WTC11 (cell line): ENCODE measurements at regions not wholly inside any gene's neighbourhood (a gene's known extent, or its start where the extent isn't known, plus 50 kb on each side); places are given as distances from the start of the nearest gene placed in this dataset.

Source experiments
- ATAC-seq: fragments of 200-7000 bp; cut with Tn5 transposase; 2 replicates; pipeline ENCODE4 v1.10.0; 2021; ENCODE audit warnings: mild to moderate bottlenecking, moderate library complexity
- CTCF ChIA-PET: fragments of 300-600 bp; sonication (Branson Sonifier 250); formaldehyde crosslinking; loops from one replicate; lab custom pipeline; 2021; ENCODE audit warnings: antibody characterized with exemption; lab: Charles Lee
- POLR2A ChIA-PET: fragments of 350-600 bp; sonication (Branson Sonifier 250); formaldehyde crosslinking; loops from one replicate; lab custom pipeline; 2021; ENCODE audit warnings: antibody characterized with exemption; lab: Charles Lee
- DNase-seq: peaks from one replicate; pipeline ENCODE4 v3.0.0; 2021; ENCODE audit warnings: low spot score
- H3K27ac Mint-ChIP-seq: 2 replicates; pipeline ENCODE4 v1.8.0; 2021; ENCODE audit warnings: mixed read lengths
- H3K27me3 Mint-ChIP-seq: 2 replicates; pipeline ENCODE4 v1.8.0; 2021; ENCODE audit warnings: low read depth, mild to moderate bottlenecking, moderate library complexity, mixed read lengths
- H3K36me3 Mint-ChIP-seq: 2 replicates; pipeline ENCODE4 v1.8.0; 2021; ENCODE audit warnings: mixed read lengths
- H3K4me1 Mint-ChIP-seq: 2 replicates; pipeline ENCODE4 v1.8.0; 2022; ENCODE audit warnings: mixed read lengths
- H3K4me3 Mint-ChIP-seq: 2 replicates; pipeline ENCODE4 v1.8.0; 2021; ENCODE audit warnings: mild to moderate bottlenecking, moderate library complexity, mixed read lengths
- H3K9me3 Mint-ChIP-seq: 2 replicates; pipeline ENCODE4 v1.8.0; 2021; ENCODE audit warnings: mixed read lengths
- ATF1 ChIP-seq: sonication (generic); formaldehyde crosslinking; IDR thresholded peaks from 2 replicates; pipeline ENCODE4 v1.8.1; 2023; ENCODE audit warnings: mild to moderate bottlenecking, moderate library complexity, missing genetic modification reagents
- ATF3 ChIP-seq: sonication (generic); formaldehyde crosslinking; conservative IDR thresholded peaks from 2 replicates; pipeline ENCODE4 v1.8.1; 2022; ENCODE audit warnings: mild to moderate bottlenecking, missing genetic modification reagents
- FOXK1 ChIP-seq: sonication (generic); formaldehyde crosslinking; IDR thresholded peaks from 2 replicates; pipeline ENCODE4 v1.8.0; 2022; ENCODE audit warnings: mild to moderate bottlenecking, moderate library complexity, missing genetic modification reagents
- FOXP1 ChIP-seq: sonication (generic); formaldehyde crosslinking; IDR thresholded peaks from 2 replicates; pipeline ENCODE4 v1.8.0; 2022; ENCODE audit warnings: missing genetic modification reagents, mild to moderate bottlenecking, moderate library complexity, borderline replicate concordance
- IRF2 ChIP-seq: sonication (generic); formaldehyde crosslinking; IDR thresholded peaks from 2 replicates; pipeline ENCODE4 v1.8.0; 2022; ENCODE audit warnings: low read depth, missing genetic modification reagents, borderline replicate concordance
- JAZF1 ChIP-seq: fragments of 250-450 bp; sonication (Bioruptor Pico); IDR thresholded peaks from 2 replicates; pipeline ENCODE4 v1.9.0; 2021; ENCODE audit warnings: moderate library complexity, mild to moderate bottlenecking, inconsistent platforms
- MXD4 ChIP-seq: fragments of 250-450 bp; sonication (Bioruptor Pico); IDR thresholded peaks from 2 replicates; pipeline ENCODE4 v1.8.0; 2021; ENCODE audit warnings: mild to moderate bottlenecking, moderate library complexity, borderline replicate concordance
- PRRX2 ChIP-seq: fragments of 250-450 bp; sonication (Bioruptor Pico); IDR thresholded peaks from 2 replicates; pipeline ENCODE4 v1.8.0; 2021; ENCODE audit warnings: mild to moderate bottlenecking
- TCF7 ChIP-seq: sonication (generic); formaldehyde crosslinking; IDR thresholded peaks from 2 replicates; pipeline ENCODE4 v1.8.0; 2022; ENCODE audit warnings: mild to moderate bottlenecking, low read depth, missing genetic modification reagents, moderate library complexity
- ZNF138 ChIP-seq: sonication (generic); formaldehyde crosslinking; conservative IDR thresholded peaks from 2 replicates; pipeline ENCODE4 v1.8.1; 2022; ENCODE audit warnings: mild to moderate bottlenecking, moderate library complexity, missing genetic modification reagents
- ZNF219 ChIP-seq: sonication (generic); formaldehyde crosslinking; IDR thresholded peaks from 2 replicates; pipeline ENCODE4 v1.8.0; 2023; ENCODE audit warnings: missing genetic modification reagents, mild to moderate bottlenecking, borderline replicate concordance
- ZNF263 ChIP-seq: sonication (generic); formaldehyde crosslinking; IDR thresholded peaks from 2 replicates; pipeline ENCODE4 v1.8.1; 2022; ENCODE audit warnings: low read depth, mild to moderate bottlenecking, moderate library complexity, missing genetic modification reagents
- ZNF423 ChIP-seq: fragments of 250-450 bp; sonication (Bioruptor Pico); IDR thresholded peaks from 2 replicates; pipeline ENCODE4 v2.1.2; 2022; ENCODE audit warnings: mild to moderate bottlenecking, moderate library complexity
- ZNF425 ChIP-seq: fragments of 250-450 bp; sonication (Bioruptor Pico); conservative IDR thresholded peaks from 2 replicates; pipeline ENCODE4 v1.9.0; 2021; ENCODE audit warnings: mild to moderate bottlenecking
- ZSCAN18 ChIP-seq: fragments of 250-450 bp; sonication (Bioruptor Pico); IDR thresholded peaks from 2 replicates; pipeline ENCODE4 v2.1.2; 2022; ENCODE audit warnings: mild to moderate bottlenecking, moderate library complexity
- TF ChIP-seq, protein P1 (sequence below): sonication (generic); formaldehyde crosslinking; IDR thresholded peaks from 2 replicates; pipeline ENCODE4 v1.8.0; 2022; ENCODE audit warnings: mild to moderate bottlenecking, missing genetic modification reagents
- TF ChIP-seq, protein P2 (sequence below): fragments of 250-450 bp; sonication (Bioruptor Pico); IDR thresholded peaks from 2 replicates; pipeline ENCODE4 v1.8.0; 2021; ENCODE audit warnings: mild to moderate bottlenecking
- TF ChIP-seq, protein P3 (sequence below): sonication (generic); formaldehyde crosslinking; IDR thresholded peaks from 2 replicates; pipeline ENCODE4 v1.8.0; 2023; ENCODE audit warnings: missing genetic modification reagents
- TF ChIP-seq, protein P4 (sequence below): sonication (generic); formaldehyde crosslinking; conservative IDR thresholded peaks from 2 replicates; pipeline ENCODE4 v1.8.1; 2023; ENCODE audit warnings: mild to moderate bottlenecking, low read depth, missing genetic modification reagents, moderate library complexity

GRCh38 chr5:124932791-124933600 lies 186.6 kb upstream of the ZNF608 start:
- Mint-ChIP-seq H3K36me3 (0 out of 2 replicates have a peak, but pooled peaks cover 3% of the 10 kb centered on the region), H3K4me3 (no peak overlapping the region)
- TF ChIP-seq JAZF1 (CRISPR knock-in tag) (no peak), ZSCAN18 (CRISPR knock-in tag) (no peak), IRF2 (no peak), ATF3 (CRISPR knock-in tag) (no peak), FOXK1 (CRISPR knock-in tag) (no peak), ZNF423 (CRISPR knock-in tag) (no peak), ZNF263 (CRISPR knock-in tag) (no peak), MXD4 (CRISPR knock-in tag) (no peak), TCF7 (CRISPR knock-in tag) (no peak), ZNF138 (CRISPR knock-in tag) (no peak), ZNF219 (CRISPR knock-in tag) (no peak), FOXP1 (CRISPR knock-in tag) (no peak), ATF1 (CRISPR knock-in tag) (no peak), ZNF425 (CRISPR knock-in tag) (no peak), PRRX2 (CRISPR knock-in tag) (no peak)
- TF ChIP-seq, protein P1, sequence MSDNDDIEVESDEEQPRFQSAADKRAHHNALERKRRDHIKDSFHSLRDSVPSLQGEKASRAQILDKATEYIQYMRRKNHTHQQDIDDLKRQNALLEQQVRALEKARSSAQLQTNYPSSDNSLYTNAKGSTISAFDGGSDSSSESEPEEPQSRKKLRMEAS: no peak
- TF ChIP-seq, protein P2, sequence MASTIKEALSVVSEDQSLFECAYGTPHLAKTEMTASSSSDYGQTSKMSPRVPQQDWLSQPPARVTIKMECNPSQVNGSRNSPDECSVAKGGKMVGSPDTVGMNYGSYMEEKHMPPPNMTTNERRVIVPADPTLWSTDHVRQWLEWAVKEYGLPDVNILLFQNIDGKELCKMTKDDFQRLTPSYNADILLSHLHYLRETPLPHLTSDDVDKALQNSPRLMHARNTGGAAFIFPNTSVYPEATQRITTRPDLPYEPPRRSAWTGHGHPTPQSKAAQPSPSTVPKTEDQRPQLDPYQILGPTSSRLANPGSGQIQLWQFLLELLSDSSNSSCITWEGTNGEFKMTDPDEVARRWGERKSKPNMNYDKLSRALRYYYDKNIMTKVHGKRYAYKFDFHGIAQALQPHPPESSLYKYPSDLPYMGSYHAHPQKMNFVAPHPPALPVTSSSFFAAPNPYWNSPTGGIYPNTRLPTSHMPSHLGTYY (CRISPR knock-in tag): no peak
- TF ChIP-seq, protein P3, sequence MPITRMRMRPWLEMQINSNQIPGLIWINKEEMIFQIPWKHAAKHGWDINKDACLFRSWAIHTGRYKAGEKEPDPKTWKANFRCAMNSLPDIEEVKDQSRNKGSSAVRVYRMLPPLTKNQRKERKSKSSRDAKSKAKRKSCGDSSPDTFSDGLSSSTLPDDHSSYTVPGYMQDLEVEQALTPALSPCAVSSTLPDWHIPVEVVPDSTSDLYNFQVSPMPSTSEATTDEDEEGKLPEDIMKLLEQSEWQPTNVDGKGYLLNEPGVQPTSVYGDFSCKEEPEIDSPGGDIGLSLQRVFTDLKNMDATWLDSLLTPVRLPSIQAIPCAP: no peak
- TF ChIP-seq, protein P4, sequence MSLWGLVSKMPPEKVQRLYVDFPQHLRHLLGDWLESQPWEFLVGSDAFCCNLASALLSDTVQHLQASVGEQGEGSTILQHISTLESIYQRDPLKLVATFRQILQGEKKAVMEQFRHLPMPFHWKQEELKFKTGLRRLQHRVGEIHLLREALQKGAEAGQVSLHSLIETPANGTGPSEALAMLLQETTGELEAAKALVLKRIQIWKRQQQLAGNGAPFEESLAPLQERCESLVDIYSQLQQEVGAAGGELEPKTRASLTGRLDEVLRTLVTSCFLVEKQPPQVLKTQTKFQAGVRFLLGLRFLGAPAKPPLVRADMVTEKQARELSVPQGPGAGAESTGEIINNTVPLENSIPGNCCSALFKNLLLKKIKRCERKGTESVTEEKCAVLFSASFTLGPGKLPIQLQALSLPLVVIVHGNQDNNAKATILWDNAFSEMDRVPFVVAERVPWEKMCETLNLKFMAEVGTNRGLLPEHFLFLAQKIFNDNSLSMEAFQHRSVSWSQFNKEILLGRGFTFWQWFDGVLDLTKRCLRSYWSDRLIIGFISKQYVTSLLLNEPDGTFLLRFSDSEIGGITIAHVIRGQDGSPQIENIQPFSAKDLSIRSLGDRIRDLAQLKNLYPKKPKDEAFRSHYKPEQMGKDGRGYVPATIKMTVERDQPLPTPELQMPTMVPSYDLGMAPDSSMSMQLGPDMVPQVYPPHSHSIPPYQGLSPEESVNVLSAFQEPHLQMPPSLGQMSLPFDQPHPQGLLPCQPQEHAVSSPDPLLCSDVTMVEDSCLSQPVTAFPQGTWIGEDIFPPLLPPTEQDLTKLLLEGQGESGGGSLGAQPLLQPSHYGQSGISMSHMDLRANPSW (CRISPR knock-in tag): no peak
- TF ChIP-seq, all 79 proteins: peak for 0
- H3K9me3 Mint-ChIP-seq: 0 out of 2 replicates have a peak, but pooled peaks cover 3% of the 10 kb centered on the region
- H3K4me1 Mint-ChIP-seq: peaks cover 8% of the 10 kb centered on the region
- ChIA-PET POLR2A (interaction anchor here (0.6 kb wide), 1 partner anchor 36 kb away, joined by 3 read pairs; no protein-coding TSS in a partner anchor), CTCF (interaction anchor here (0.6 kb wide), 1 partner anchor 14 kb away, joined by 3 read pairs; no protein-coding TSS in a partner anchor)
- DNase-seq: no peak
- no peaks in the 10 kb centered on the region; the same call in 1 of the 2 replicates for H3K27me3 Mint-ChIP-seq
- ATAC-seq: no peak
- no peak overlapping the region for H3K27ac Mint-ChIP-seq
